HG02840 (cell line): ENCODE measurements at regions not wholly inside any gene's neighbourhood (a gene's known extent, or its start where the extent isn't known, plus 50 kb on each side); places are given as distances from the start of the nearest gene placed in this dataset.

ENCODE experiments used
- ATAC-seq: cut with Tn5 transposase; IDR thresholded peaks from one replicate; pipeline ENCODE4 v1.9.1; 2021; ENCODE audit warnings: mild to moderate bottlenecking, moderate library complexity, moderate number of reproducible peaks; ENCODE audit not compliant: unreplicated experiment, low FRiP score

- no peak for ATAC-seq
Measured at GRCh38 chr1:218705911-218706893, 361.1 kb downstream of the TGFB2 start.

GRCh38 chr1:218711001-218711400 is 365.9 kb downstream of the TGFB2 start:
- no peak for ATAC-seq

- no peak for ATAC-seq
Measured at GRCh38 chr1:218711884-218712674, 366.9 kb downstream of the TGFB2 start.

GRCh38 chr1:218712677-218713076 is 367.5 kb downstream of the TGFB2 start:
- ATAC-seq, result no peak

- no peak for ATAC-seq
Measured at GRCh38 chr1:218715961-218716669, 371.0 kb downstream of the TGFB2 start.

- no peak for ATAC-seq
Measured at GRCh38 chr1:218717575-218717974, 372.4 kb downstream of the TGFB2 start.

GRCh38 chr1:218718206-218718605 is 373.1 kb downstream of the TGFB2 start:
- no peak for ATAC-seq

- ATAC-seq, result no peak
Measured at GRCh38 chr1:218718977-218719376, 373.8 kb downstream of the TGFB2 start.

- no peak for ATAC-seq
Measured at GRCh38 chr1:218728898-218729565, 383.9 kb downstream of the TGFB2 start.

GRCh38 chr1:218735436-218736032 is 390.4 kb downstream of the TGFB2 start:
- ATAC-seq, result no peak

GRCh38 chr1:218739426-218739825 is 394.3 kb downstream of the TGFB2 start:
- ATAC-seq, result no peak

- no peak for ATAC-seq
Measured at GRCh38 chr1:218741852-218742251, 396.7 kb downstream of the TGFB2 start.

- ATAC-seq, result no peak
Measured at GRCh38 chr1:218742467-218743262, 397.5 kb downstream of the TGFB2 start.

- ATAC-seq, result no peak
Measured at GRCh38 chr1:218743861-218744505, 398.8 kb downstream of the TGFB2 start.

GRCh38 chr1:218748071-218748470 is 402.9 kb downstream of the TGFB2 start:
- ATAC-seq, result no peak

- no peak for ATAC-seq
Measured at GRCh38 chr1:218750216-218750970, 405.3 kb downstream of the TGFB2 start.

- ATAC-seq, result no peak
Measured at GRCh38 chr1:218751208-218751948, 406.2 kb downstream of the TGFB2 start.
